PC-3 (cell line): ENCODE measurements at regions not wholly inside any gene's neighbourhood (a gene's known extent, or its start where the extent isn't known, plus 50 kb on each side); places are given as distances from the start of the nearest gene placed in this dataset.
"Not testable (repeated sequence)": the region's sequence is repeated elsewhere in the genome, so short reads cannot be mapped to it uniquely, and the experiment has no call there.

ENCODE experiments used
- ATAC-seq: fragments of 200-7000 bp; cut with Tn5 transposase; 2 replicates; pipeline ENCODE4 v1.9.1; 2020; ENCODE audit warnings: mild to moderate bottlenecking, moderate library complexity
- BruUV-seq: library from RNA; stranded (reverse); fragments of 400-500 nt; replicated peaks from 2 replicates; lab custom pipeline; 2021; lab: Mats Ljungman, UMichigan
- CTCF ChIA-PET: fragments of 300-600 bp; sonication (Branson Sonifier 250); formaldehyde crosslinking; loops from one replicate; lab custom pipeline; 2022; ENCODE audit warnings: antibody characterized with exemption; lab: Charles Lee
- POLR2A ChIA-PET: fragments of 300-600 bp; sonication (Branson Sonifier 250); formaldehyde crosslinking; loops from one replicate; lab custom pipeline; 2022; ENCODE audit warnings: antibody characterized with exemption; ENCODE audit not compliant: unreplicated experiment; lab: Charles Lee
- DNase-seq: peaks from one replicate; pipeline ENCODE4 v3.0.0-alpha.2; 2015
- H2AFZ ChIP-seq: fragments of 300-600 bp; sonication (generic); 2 replicates; pipeline ENCODE4 v1.6.0; 2016; ENCODE audit warnings: antibody characterized with exemption, low read length
- H3F3A ChIP-seq: fragments of 300-600 bp; sonication (generic); one replicate; pipeline ENCODE4 v1.6.0; 2017; ENCODE audit warnings: antibody characterized with exemption, low read length, control low read depth, mild to moderate bottlenecking; ENCODE audit not compliant: unreplicated experiment
- H3K27ac ChIP-seq: fragments of 300-600 bp; sonication (generic); 2 replicates; pipeline ENCODE4 v1.5.1; 2016; ENCODE audit warnings: mild to moderate bottlenecking, low read length
- H3K27me3 ChIP-seq: fragments of 300-600 bp; sonication (generic); 2 replicates; pipeline ENCODE4 v1.6.1; 2016; ENCODE audit warnings: low read length, mixed read lengths
- H3K36me3 ChIP-seq: fragments of 300-600 bp; sonication (generic); 2 replicates; pipeline ENCODE4 v1.6.1; 2016; ENCODE audit warnings: low read depth, mixed run types, low read length, mixed read lengths
- H3K4me1 ChIP-seq: fragments of 300-600 bp; sonication (generic); 2 replicates; pipeline ENCODE4 v1.5.1; 2016; ENCODE audit warnings: low read length; ENCODE audit not compliant: insufficient read depth
- H3K4me2 ChIP-seq: fragments of 300-600 bp; sonication (generic); 2 replicates; pipeline ENCODE4 v1.6.0; 2016; ENCODE audit warnings: low read length
- H3K4me3 ChIP-seq: fragments of 300-600 bp; sonication (generic); 2 replicates; pipeline ENCODE4 v1.5.1; 2016; ENCODE audit warnings: mild to moderate bottlenecking, low read length, mixed read lengths
- H3K79me2 ChIP-seq: fragments of 300-600 bp; sonication (generic); 2 replicates; pipeline ENCODE4 v1.6.1; 2017; ENCODE audit warnings: low read length, mixed read lengths
- H3K9ac ChIP-seq: fragments of 300-600 bp; sonication (generic); 2 replicates; pipeline ENCODE4 v1.6.0; 2016; ENCODE audit warnings: mild to moderate bottlenecking, low read length
- H3K9me2 ChIP-seq: fragments of 300-600 bp; sonication (generic); replicated peaks from 2 replicates; pipeline ENCODE4 v1.6.1; 2016; ENCODE audit warnings: mixed run types, low read length, mixed read lengths
- H3K9me3 ChIP-seq: fragments of 300-600 bp; sonication (generic); 2 replicates; pipeline ENCODE4 v1.6.1; 2016; ENCODE audit warnings: low read length, mixed read lengths
- H4K20me1 ChIP-seq: fragments of 300-600 bp; sonication (generic); 2 replicates; pipeline ENCODE4 v1.6.1; 2016; ENCODE audit warnings: low read length, mixed read lengths
- CTCF ChIP-seq: fragments of 300-600 bp; sonication (generic); conservative IDR thresholded peaks from 2 replicates; pipeline ENCODE4 v1.5.1; 2017; ENCODE audit warnings: antibody characterized with exemption, low read depth, mild to moderate bottlenecking, low read length
- EZH2 ChIP-seq: fragments of 300-600 bp; sonication (generic); IDR thresholded peaks from one replicate; pipeline ENCODE4 v1.6.1; 2017; ENCODE audit warnings: antibody characterized with exemption, mild to moderate bottlenecking, low read length; ENCODE audit not compliant: unreplicated experiment
- EZH2phosphoT487 ChIP-seq: fragments of 300-600 bp; sonication (generic); IDR thresholded peaks from 2 replicates; pipeline ENCODE4 v1.6.1; 2018; ENCODE audit warnings: mild to moderate bottlenecking, antibody characterized with exemption, low read length, borderline replicate concordance
- intact Hi-C: fragments of 100-400 bp; cut with micrococcal nuclease; formaldehyde crosslinking; loops from 2 replicates; pipeline ENCODE4 v1.9.0; 2023

DNA sequence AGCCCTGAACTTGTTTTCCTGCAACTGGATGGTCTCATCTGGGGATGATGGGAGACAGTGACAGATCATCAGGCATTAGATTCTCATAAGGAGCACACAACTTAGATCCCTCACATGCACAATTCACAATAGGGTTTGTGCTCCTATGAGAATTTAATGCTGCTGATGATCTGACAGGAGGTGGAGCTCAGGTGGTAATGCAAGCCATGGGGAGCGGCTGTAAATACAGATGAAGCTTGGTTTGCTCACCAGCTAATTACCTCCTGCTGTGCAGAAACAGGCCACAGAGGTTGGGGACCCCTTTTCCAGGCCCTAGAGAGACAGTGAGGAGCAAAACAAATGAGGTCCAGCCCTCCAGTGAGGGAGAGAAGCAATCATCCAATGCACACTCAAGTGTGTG lies 168.6 kb downstream of the RGS9 start:
- BruUV-seq = no TSS peak
- Histone ChIP-seq H3K9me2 (no peaks in the 10 kb centered on the region), H3K9ac (no peak overlapping the region), H3K4me2 (no peak overlapping the region), H3K9me3 (no peaks in the 10 kb centered on the region), H3K27ac (no peak overlapping the region), H3K79me2 (no peaks in the 10 kb centered on the region), H2AFZ (no peak overlapping the region), H3K4me3 (no peak overlapping the region), H4K20me1 (no peaks in the 10 kb centered on the region), H3K4me1 (peaks cover 7% of the 10 kb centered on the region; the same call in 1 of the 2 replicates), H3K27me3 (peaks cover 20% of the 10 kb centered on the region), H3F3A (no peaks in the 10 kb centered on the region), H3K36me3 (no peaks in the 10 kb centered on the region)
- TF ChIP-seq CTCF (no peak), EZH2phosphoT487 (no peak)
- POLR2A ChIA-PET = no interaction called here
- intact Hi-C loops = no loop called here
- ATAC-seq (no peak), DNase-seq (no peak)
- CTCF ChIA-PET = no interaction called here

GRCh38 chr17:65305116-65305515 lies 167.9 kb downstream of the RGS9 start:
- Histone ChIP-seq H3K4me2 (no peak overlapping the region), H3K36me3 (no peaks in the 10 kb centered on the region), H3K9me3 (no peaks in the 10 kb centered on the region), H3K27ac (no peak overlapping the region), H3K4me1 (peaks cover 7% of the 10 kb centered on the region; the same call in 1 of the 2 replicates), H2AFZ (no peak overlapping the region), H3K9ac (no peak overlapping the region), H3K9me2 (no peaks in the 10 kb centered on the region), H4K20me1 (no peaks in the 10 kb centered on the region), H3K79me2 (no peaks in the 10 kb centered on the region), H3K27me3 (peaks cover 17% of the 10 kb centered on the region), H3K4me3 (no peak overlapping the region), H3F3A (no peaks in the 10 kb centered on the region)
- TF ChIP-seq EZH2phosphoT487 (no peak), EZH2 (no peak), CTCF (no peak)
- intact Hi-C loops = no loop called here
- ChIA-PET POLR2A (no interaction called here), CTCF (no interaction called here)
- BruUV-seq = no TSS peak
- ATAC-seq = no peak
- no peak for DNase-seq

- H3F3A ChIP-seq, H3K4me1 ChIP-seq, H2AFZ ChIP-seq, H3K9ac ChIP-seq, H3K9me3 ChIP-seq, BruUV-seq, H3K27me3 ChIP-seq, H3K9me2 ChIP-seq, H3K36me3 ChIP-seq, H3K4me2 ChIP-seq, H3K4me3 ChIP-seq, DNase-seq, POLR2A ChIA-PET, H3K79me2 ChIP-seq, H3K27ac ChIP-seq, ATAC-seq, intact Hi-C loops, H4K20me1 ChIP-seq: not testable (repeated sequence)
- CTCF ChIA-PET = interaction anchor here (0.6 kb wide), 1 partner anchor 147 kb away, joined by 13 read pairs; no protein-coding TSS in a partner anchor
These were observed 164.7 kb downstream of the RGS9 start for GRCh38 chr17:65301882-65302281.
